ENCODE measurements at regions not wholly inside any gene's neighbourhood (a gene's known extent, or its start where the extent isn't known, plus 50 kb on each side); places are given as distances from the start of the nearest gene placed in this dataset.

GRCh38 chr10:3666525-3667302, 118.3 kb downstream of the KLF6 start:
- no peak for DNase-seq
- intact Hi-C loops (cut with DNase I; ENCODE audit: low total_unique reads), result no loop called here
- Histone ChIP-seq H3K4me1 (no peaks in the 10 kb centered on the region), H3K4me3 (no peak overlapping the region), H3K36me3 (ENCODE audit: low read depth, missing control alignments) (no peaks in the 10 kb centered on the region), H3K27ac (no peak overlapping the region), H3K27me3 (no peaks in the 10 kb centered on the region), H3K9me3 (no peaks in the 10 kb centered on the region)
- TF ChIP-seq, protein P1, sequence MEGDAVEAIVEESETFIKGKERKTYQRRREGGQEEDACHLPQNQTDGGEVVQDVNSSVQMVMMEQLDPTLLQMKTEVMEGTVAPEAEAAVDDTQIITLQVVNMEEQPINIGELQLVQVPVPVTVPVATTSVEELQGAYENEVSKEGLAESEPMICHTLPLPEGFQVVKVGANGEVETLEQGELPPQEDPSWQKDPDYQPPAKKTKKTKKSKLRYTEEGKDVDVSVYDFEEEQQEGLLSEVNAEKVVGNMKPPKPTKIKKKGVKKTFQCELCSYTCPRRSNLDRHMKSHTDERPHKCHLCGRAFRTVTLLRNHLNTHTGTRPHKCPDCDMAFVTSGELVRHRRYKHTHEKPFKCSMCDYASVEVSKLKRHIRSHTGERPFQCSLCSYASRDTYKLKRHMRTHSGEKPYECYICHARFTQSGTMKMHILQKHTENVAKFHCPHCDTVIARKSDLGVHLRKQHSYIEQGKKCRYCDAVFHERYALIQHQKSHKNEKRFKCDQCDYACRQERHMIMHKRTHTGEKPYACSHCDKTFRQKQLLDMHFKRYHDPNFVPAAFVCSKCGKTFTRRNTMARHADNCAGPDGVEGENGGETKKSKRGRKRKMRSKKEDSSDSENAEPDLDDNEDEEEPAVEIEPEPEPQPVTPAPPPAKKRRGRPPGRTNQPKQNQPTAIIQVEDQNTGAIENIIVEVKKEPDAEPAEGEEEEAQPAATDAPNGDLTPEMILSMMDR (IDR thresholded peaks at IDR 0.05), result no peak
- no peak for TF ChIP-seq POLR2A (IDR thresholded peaks at IDR 0.05)
- WGBS, 2 donors, result 84 to 91% methylated on average over 10 to 14 of the region's 14 CpGs

DNA sequence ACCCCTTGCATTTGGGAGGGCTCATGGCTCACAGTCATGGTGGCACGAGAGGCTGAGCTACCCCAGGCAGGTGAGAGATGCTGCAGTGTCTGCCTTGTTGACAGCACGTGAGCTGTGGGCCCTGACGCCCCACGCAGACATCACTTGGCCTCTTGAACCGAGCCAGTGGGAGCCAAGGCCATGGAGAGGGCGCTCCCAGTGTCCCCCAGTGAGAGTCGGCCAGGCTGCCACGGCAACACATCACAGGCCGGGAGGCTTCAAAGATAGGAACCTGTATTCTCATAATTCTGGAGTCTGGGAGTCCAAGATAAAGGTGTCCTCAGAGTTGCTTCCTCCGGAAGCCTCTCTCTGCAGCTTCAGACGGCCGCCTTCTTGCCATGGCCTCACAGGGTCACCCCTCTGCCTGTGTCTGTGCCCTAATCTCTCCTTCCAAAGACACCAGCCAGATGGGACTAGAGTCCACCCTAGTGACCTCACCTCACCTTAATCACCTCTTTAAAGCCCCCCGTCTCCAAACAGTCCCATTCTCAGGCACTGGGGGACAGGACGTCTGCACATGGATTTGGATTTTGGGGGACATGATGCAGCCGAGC, 119.6 kb downstream of the KLF6 start:
- 75 to 80% methylated on average over 7 to 15 of the region's 15 CpGs for WGBS, 2 donors
- Histone ChIP-seq H3K36me3 (ENCODE audit: low read depth, missing control alignments) (no peaks in the 10 kb centered on the region), H3K4me1 (no peaks in the 10 kb centered on the region), H3K9me3 (no peaks in the 10 kb centered on the region), H3K27me3 (no peaks in the 10 kb centered on the region), H3K4me3 (no peak overlapping the region), H3K27ac (no peak overlapping the region)
- TF ChIP-seq, protein P1 (IDR thresholded peaks at IDR 0.05), result no peak
- TF ChIP-seq POLR2A (IDR thresholded peaks at IDR 0.05), result no peak
- DNase-seq, result no peak
- intact Hi-C loops (cut with DNase I; ENCODE audit: low total_unique reads), result no loop called here

DNA sequence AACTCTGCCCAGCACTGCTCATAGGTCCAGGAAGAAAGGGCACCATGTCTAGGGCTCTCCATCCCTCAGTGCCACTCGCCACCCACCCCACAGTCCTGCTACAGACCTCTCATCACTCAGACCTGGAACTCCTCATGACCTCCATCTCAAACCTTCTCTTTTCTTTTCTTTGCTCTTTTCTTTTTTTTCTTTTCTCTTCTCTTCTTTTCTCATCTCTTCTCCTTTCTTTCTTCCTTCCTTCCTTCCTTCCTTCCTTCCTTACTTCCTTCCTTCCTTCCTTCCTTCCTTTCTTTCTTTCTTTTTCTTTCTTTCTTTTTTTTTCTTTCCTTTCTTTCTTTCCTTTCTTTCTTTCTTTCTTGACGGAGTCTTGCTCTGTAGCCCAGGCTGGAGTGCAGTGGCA, 122.2 kb downstream of the KLF6 start:
- DNase-seq, result no peak
- WGBS, 2 donors, result 93 to 100% methylated on average over 2 of the region's 2 CpGs
- no peak for TF ChIP-seq POLR2A (IDR thresholded peaks at IDR 0.05)
- TF ChIP-seq, protein P1 (IDR thresholded peaks at IDR 0.05), result no peak
- H3K4me1 ChIP-seq, result no peaks in the 10 kb centered on the region
- no peak overlapping the region for H3K4me3 ChIP-seq
- no peaks in the 10 kb centered on the region for H3K27me3 ChIP-seq
- H3K36me3 ChIP-seq (ENCODE audit: low read depth, missing control alignments), result no peaks in the 10 kb centered on the region
- intact Hi-C loops (cut with DNase I; ENCODE audit: low total_unique reads), result no loop called here
- H3K27ac ChIP-seq, result no peak overlapping the region
- no peaks in the 10 kb centered on the region for H3K9me3 ChIP-seq

- 90 to 95% methylated on average over 3 of the region's 3 CpGs for WGBS, 2 donors
- no peaks in the 10 kb centered on the region for H3K9me3 ChIP-seq
- H3K27me3 ChIP-seq, result no peaks in the 10 kb centered on the region
- H3K36me3 ChIP-seq (ENCODE audit: low read depth, missing control alignments), result no peaks in the 10 kb centered on the region
- intact Hi-C loops (cut with DNase I; ENCODE audit: low total_unique reads), result no loop called here
- no peak for TF ChIP-seq POLR2A (IDR thresholded peaks at IDR 0.05)
- TF ChIP-seq, protein P1 (IDR thresholded peaks at IDR 0.05), result no peak
- H3K27ac ChIP-seq, result no peak overlapping the region
- H3K4me3 ChIP-seq, result no peak overlapping the region
- H3K4me1 ChIP-seq, result no peaks in the 10 kb centered on the region
- DNase-seq, result no peak
Measured at GRCh38 chr10:3661271-3661670, 123.7 kb downstream of the KLF6 start.

GRCh38 chr10:3660753-3661152, 124.3 kb downstream of the KLF6 start:
- Histone ChIP-seq H3K36me3 (ENCODE audit: low read depth, missing control alignments) (no peaks in the 10 kb centered on the region), H3K27me3 (no peaks in the 10 kb centered on the region), H3K27ac (no peak overlapping the region), H3K4me3 (no peak overlapping the region), H3K4me1 (no peaks in the 10 kb centered on the region), H3K9me3 (no peaks in the 10 kb centered on the region)
- TF ChIP-seq, protein P1 (IDR thresholded peaks at IDR 0.05), result no peak
- TF ChIP-seq POLR2A (IDR thresholded peaks at IDR 0.05), result no peak
- 96 to 98% methylated on average over 6 of the region's 7 CpGs for WGBS, 2 donors
- intact Hi-C loops (cut with DNase I; ENCODE audit: low total_unique reads), result no loop called here
- DNase-seq, result no peak
